ENCODE measurements at regions not wholly inside any gene's neighbourhood (a gene's known extent, or its start where the extent isn't known, plus 50 kb on each side); places are given as distances from the start of the nearest gene placed in this dataset.

- H3K9me3 ChIP-seq (ENCODE audit: control insufficient read depth, insufficient read depth, low read length), result no peaks in the 10 kb centered on the region
- no peak overlapping the region for H3K4me3 ChIP-seq (ENCODE audit: insufficient read depth, low read depth, low read length)
- no peaks in the 10 kb centered on the region for H3K79me1 ChIP-seq (ENCODE audit: low read depth in 1 of 2, low read length in 2 of 2)
- H3K23ac ChIP-seq (ENCODE audit: low read depth, low read length), result no peak overlapping the region
- BruUV-seq (replicated peaks), result no TSS peak
- no peak overlapping the region for H2BK5ac ChIP-seq (ENCODE audit: low read depth, low read length, poor library complexity, severe bottlenecking)
- dilution Hi-C loops (cut with HindIII; ENCODE audit: low sequenced_read_pairs, unreplicated experiment) (no loop called here), in situ Hi-C loops (cut with MboI; ENCODE audit: low sequenced_read_pairs) (no loop called here), intact Hi-C loops (cut with micrococcal nuclease) (no loop called here)
- H3K27me3 ChIP-seq (ENCODE audit: control insufficient read depth, insufficient read depth, low read length), result no peaks in the 10 kb centered on the region
- no peak overlapping the region for H3K14ac ChIP-seq (replicated peaks; ENCODE audit: low read depth, low read length)
- H3K27ac ChIP-seq (ENCODE audit: insufficient read depth, low read length), result no peak overlapping the region
- no peak overlapping the region for H4K8ac ChIP-seq (ENCODE audit: low read depth in 2 of 2, low read length in 2 of 2)
- H4K5ac ChIP-seq (ENCODE audit: low read depth, low read length), result no peak overlapping the region
- no peaks in the 10 kb centered on the region for H3K9me1 ChIP-seq (ENCODE audit: insufficient read depth, low read length)
- no peak overlapping the region for H2BK120ac ChIP-seq (ENCODE audit: low read depth, low read length)
- no peak overlapping the region for H3K56ac ChIP-seq (ENCODE audit: extremely low read depth, insufficient read depth, low read length)
- H2AK9ac ChIP-seq (replicated peaks; ENCODE audit: low read depth, low read length, poor library complexity), result no peak overlapping the region
- H3K4ac ChIP-seq (ENCODE audit: low read depth, low read length), result no peak overlapping the region
- no peaks in the 10 kb centered on the region for H4K20me1 ChIP-seq (ENCODE audit: insufficient read depth, low read length)
- no peak for TF ChIP-seq NFE2L2 (IDR thresholded peaks at IDR 0.05; ENCODE audit: low read depth, low read length)
- no peak for TF ChIP-seq RCOR1 (IDR thresholded peaks at IDR 0.05; ENCODE audit: insufficient replicate concordance, low read length)
- no peak for TF ChIP-seq CTCF (conservative IDR thresholded peaks at IDR 0.05; ENCODE audit: low read depth, low read length)
- no peaks in the 10 kb centered on the region for H3K36me3 ChIP-seq (ENCODE audit: control insufficient read depth, insufficient read depth, low read length)
- CTCF ChIA-PET, result no interaction called here
- H3K4me1 ChIP-seq (ENCODE audit: control insufficient read depth, insufficient read depth, low read length), result no peaks in the 10 kb centered on the region
- H3K9ac ChIP-seq (ENCODE audit: low read depth, low read length), result no peak overlapping the region
- H4K91ac ChIP-seq (ENCODE audit: insufficient read depth, low read depth, low read length), result no peak overlapping the region
- no peak overlapping the region for H3K4me2 ChIP-seq (ENCODE audit: low read depth, low read length)
- H2AFZ ChIP-seq (replicated peaks; ENCODE audit: low read length, poor library complexity), result no peak overlapping the region
- no peak overlapping the region for H3K18ac ChIP-seq (ENCODE audit: low read depth, low read length)
- no peak for ATAC-seq (ENCODE audit: low read depth)
- H2BK15ac ChIP-seq (ENCODE audit: low read depth, low read length), result no peak overlapping the region
- no peak overlapping the region for H2AK5ac ChIP-seq (ENCODE audit: low read depth, low read length)
- no peak overlapping the region for H2BK20ac ChIP-seq (ENCODE audit: low read depth, low read length)
- no peak for DNase-seq
- POLR2A ChIA-PET (ENCODE audit: unreplicated experiment), result no interaction called here
These were observed 575.0 kb upstream of the SGO1 start for GRCh38 chr3:20760981-20761380.
